Keratinocyte (primary cell): ENCODE measurements at regions not wholly inside any gene's neighbourhood (a gene's known extent, or its start where the extent isn't known, plus 50 kb on each side); places are given as distances from the start of the nearest gene placed in this dataset.
A peak's percentile ranks its signal among the peaks of the same experiment; 100 is the strongest.

ENCODE experiments used
- DNase-seq: peaks from one replicate; pipeline ENCODE4 v3.0.0-alpha.2; 2011; ENCODE audit warnings: low read depth, missing footprints, low spot score
- FAIRE-seq: peaks from 2 replicates; lab custom pipeline; 2011; peaks lifted over from hg19 to GRCh38; lab: Jason Lieb, UNC
- H2AFZ ChIP-seq: 2 replicates; pipeline ENCODE4 v1.6.0; 2012; ENCODE audit warnings: low read length, control low read depth, inconsistent platforms; ENCODE audit not compliant: control insufficient read depth
- H3K27ac ChIP-seq: 2 replicates; pipeline ENCODE4 v1.5.1; 2011; ENCODE audit warnings: low read length; ENCODE audit not compliant: control insufficient read depth, insufficient read depth
- H3K27me3 ChIP-seq: 3 replicates; pipeline ENCODE4 v1.6.0; 2011; ENCODE audit warnings: low read length; ENCODE audit not compliant: control insufficient read depth, insufficient read depth; ENCODE audit errors: extremely low read depth
- H3K36me3 ChIP-seq, 2 experiments: 2 replicates in 1 of 2; 3 replicates in 1 of 2; pipeline ENCODE4 v1.5.1; 2011; ENCODE audit warnings: low read length in 2 of 2, mild to moderate bottlenecking in 1 of 2; ENCODE audit not compliant: control insufficient read depth in 2 of 2, insufficient read depth in 2 of 2; ENCODE audit errors: extremely low read depth in 1 of 2
- H3K4me1 ChIP-seq: 3 replicates; pipeline ENCODE4 v1.5.1; 2011; ENCODE audit warnings: low read length; ENCODE audit not compliant: control insufficient read depth, insufficient read depth; ENCODE audit errors: extremely low read depth
- H3K4me2 ChIP-seq: 3 replicates; pipeline ENCODE4 v1.6.0; 2011; ENCODE audit warnings: low read depth, low read length; ENCODE audit not compliant: control insufficient read depth, insufficient read depth; ENCODE audit errors: extremely low read depth
- H3K4me3 ChIP-seq, 3 experiments: fragments of 200-600 bp in 1 of 3; sonication (generic) in 1 of 3; 2 replicates in 2 of 3; 3 replicates in 1 of 3; pipeline ENCODE4 v1.5.1; 2011 to 2016; ENCODE audit warnings: low read length in 3 of 3, mild to moderate bottlenecking in 3 of 3, control low read depth in 2 of 3, inconsistent platforms in 1 of 3, low read depth in 1 of 3, mixed read lengths in 1 of 3, mixed run types in 1 of 3, moderate library complexity in 1 of 3; ENCODE audit not compliant: control insufficient read depth in 2 of 3, insufficient read depth in 2 of 3; ENCODE audit errors: extremely low read depth in 1 of 3
- H3K79me2 ChIP-seq: 2 replicates; pipeline ENCODE4 v1.6.0; 2012; ENCODE audit warnings: low read length; ENCODE audit not compliant: control insufficient read depth, insufficient read depth
- H3K9ac ChIP-seq: 3 replicates; pipeline ENCODE4 v1.6.0; 2011; ENCODE audit warnings: low read length; ENCODE audit not compliant: control insufficient read depth, insufficient read depth; ENCODE audit errors: extremely low read depth
- H3K9me1 ChIP-seq: 3 replicates; pipeline ENCODE4 v1.6.0; 2011; ENCODE audit warnings: low read length; ENCODE audit not compliant: control insufficient read depth, insufficient read depth; ENCODE audit errors: extremely low read depth
- H3K9me3 ChIP-seq: 2 replicates; pipeline ENCODE4 v1.5.1; 2012; ENCODE audit warnings: low read depth, low read length; ENCODE audit not compliant: control insufficient read depth
- H4K20me1 ChIP-seq: 3 replicates; pipeline ENCODE4 v1.6.0; 2011; ENCODE audit warnings: low read length; ENCODE audit not compliant: control insufficient read depth, insufficient read depth; ENCODE audit errors: extremely low read depth
- EZH2 ChIP-seq: IDR thresholded peaks from one replicate; pipeline ENCODE4 v1.6.1; 2012; ENCODE audit warnings: inconsistent platforms, mild to moderate bottlenecking, low read length, moderate library complexity
- dilution Hi-C: fragments of 300-500 bp; cut with MboI; formaldehyde crosslinking; loops from one replicate; pipeline ENCODE4 v1.7.0; 2020; ENCODE audit warnings: low sequenced_read_pairs; ENCODE audit not compliant: extremely low pct_ligation_motif_present
- TF ChIP-seq, protein P1 (sequence below), 3 experiments: IDR thresholded peaks in 1 of 3; conservative IDR thresholded peaks in 1 of 3; optimal IDR thresholded peaks in 1 of 3; 2 replicates in 2 of 3; 3 replicates in 1 of 3; pipeline versions ENCODE3 to v1.5.1; 2011; ENCODE audit warnings: low read length in 3 of 3, mild to moderate bottlenecking in 3 of 3, moderate library complexity in 2 of 3, control low read depth in 1 of 3, inconsistent platforms in 1 of 3; ENCODE audit not compliant: insufficient read depth in 2 of 3; ENCODE audit errors: extremely low read depth in 1 of 3

DNA sequence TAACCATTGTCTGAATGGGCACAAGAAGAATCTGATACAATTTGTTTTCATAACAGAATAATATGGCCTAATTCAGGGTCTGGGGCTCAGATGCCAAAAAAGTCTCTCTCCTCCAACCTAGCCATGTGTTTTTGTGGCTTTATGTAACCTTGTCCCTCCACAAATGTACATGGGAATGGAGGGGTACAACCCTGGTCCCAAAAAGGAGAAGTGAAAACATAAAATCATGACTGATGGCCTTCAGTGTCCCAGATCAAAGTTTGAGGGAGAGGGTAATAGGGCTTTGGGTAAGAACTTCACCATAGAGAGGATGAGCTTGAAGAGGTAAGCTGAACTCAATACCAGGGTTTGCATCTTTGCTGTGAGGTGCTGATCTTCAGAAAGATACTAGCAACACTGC is 136.3 kb upstream of the BACH2 start:
- no peak for DNase-seq
- Histone ChIP-seq H3K4me3 (no peak overlapping the region), H3K27ac (no peak overlapping the region), H3K9me1 (no peaks in the 10 kb centered on the region), H3K36me3 (no peaks in the 10 kb centered on the region), H3K4me2 (no peak overlapping the region), H3K79me2 (no peaks in the 10 kb centered on the region), H2AFZ (no peak overlapping the region), H4K20me1 (no peaks in the 10 kb centered on the region), H3K9ac (no peak overlapping the region), H3K27me3 (no peaks in the 10 kb centered on the region), H3K9me3 (peaks cover 9% of the 10 kb centered on the region), H3K4me1 (peaks cover 8% of the 10 kb centered on the region)
- no peak for TF ChIP-seq EZH2
- TF ChIP-seq, protein P1, sequence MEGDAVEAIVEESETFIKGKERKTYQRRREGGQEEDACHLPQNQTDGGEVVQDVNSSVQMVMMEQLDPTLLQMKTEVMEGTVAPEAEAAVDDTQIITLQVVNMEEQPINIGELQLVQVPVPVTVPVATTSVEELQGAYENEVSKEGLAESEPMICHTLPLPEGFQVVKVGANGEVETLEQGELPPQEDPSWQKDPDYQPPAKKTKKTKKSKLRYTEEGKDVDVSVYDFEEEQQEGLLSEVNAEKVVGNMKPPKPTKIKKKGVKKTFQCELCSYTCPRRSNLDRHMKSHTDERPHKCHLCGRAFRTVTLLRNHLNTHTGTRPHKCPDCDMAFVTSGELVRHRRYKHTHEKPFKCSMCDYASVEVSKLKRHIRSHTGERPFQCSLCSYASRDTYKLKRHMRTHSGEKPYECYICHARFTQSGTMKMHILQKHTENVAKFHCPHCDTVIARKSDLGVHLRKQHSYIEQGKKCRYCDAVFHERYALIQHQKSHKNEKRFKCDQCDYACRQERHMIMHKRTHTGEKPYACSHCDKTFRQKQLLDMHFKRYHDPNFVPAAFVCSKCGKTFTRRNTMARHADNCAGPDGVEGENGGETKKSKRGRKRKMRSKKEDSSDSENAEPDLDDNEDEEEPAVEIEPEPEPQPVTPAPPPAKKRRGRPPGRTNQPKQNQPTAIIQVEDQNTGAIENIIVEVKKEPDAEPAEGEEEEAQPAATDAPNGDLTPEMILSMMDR (optimal IDR thresholded peaks at IDR 0.05 in 1 of 3, IDR thresholded peaks at IDR 0.05 in 1 of 3, conservative IDR thresholded peaks at IDR 0.05 in 1 of 3; ENCODE audit: extremely low read depth in 1 of 3, insufficient read depth in 2 of 3, low read length in 3 of 3): no peak
- FAIRE-seq: no peak
- dilution Hi-C loops: no loop called here

DNA sequence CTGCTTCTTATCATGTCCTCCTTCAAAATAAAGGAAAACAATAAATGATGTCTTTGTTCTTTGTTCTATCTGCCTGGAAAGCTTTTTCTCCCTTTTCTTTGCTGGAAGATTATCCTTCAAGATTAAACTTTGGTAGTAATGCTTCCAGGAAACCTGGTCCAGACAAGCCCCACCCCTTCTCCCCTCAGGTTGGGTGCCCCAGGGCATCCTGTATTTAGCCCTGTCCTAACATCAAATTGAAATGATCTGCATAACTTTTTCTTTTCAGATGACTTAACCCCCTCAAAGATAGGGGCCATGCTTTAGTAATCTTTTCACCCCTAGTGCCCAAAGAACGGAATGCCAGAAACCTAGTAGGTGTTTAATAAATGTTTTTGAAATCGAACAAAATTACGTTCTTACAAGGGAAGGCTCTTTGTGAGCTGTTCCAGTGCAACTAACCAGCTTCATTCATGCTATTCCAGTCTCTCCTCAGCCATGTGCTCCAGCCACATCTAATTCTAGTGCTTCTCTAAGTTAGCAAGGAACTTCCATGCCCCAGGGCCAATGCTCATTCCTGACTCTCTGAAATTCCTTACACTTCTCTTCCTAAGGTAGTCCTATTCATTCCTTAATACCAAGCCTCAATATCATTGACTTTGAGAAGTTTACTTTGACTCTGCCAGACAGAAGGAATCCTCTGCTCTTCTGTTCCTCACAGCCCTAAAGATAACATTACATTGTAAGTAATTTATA is 135.6 kb upstream of the BACH2 start:
- Histone ChIP-seq H3K9me3 (peaks cover 9% of the 10 kb centered on the region), H3K27ac (no peak overlapping the region), H3K27me3 (no peaks in the 10 kb centered on the region), H3K36me3 (no peaks in the 10 kb centered on the region), H3K9me1 (no peaks in the 10 kb centered on the region), H3K4me1 (peaks cover 8% of the 10 kb centered on the region), H3K79me2 (no peaks in the 10 kb centered on the region), H3K4me2 (no peak overlapping the region), H3K4me3 (no peak overlapping the region), H3K9ac (no peak overlapping the region), H2AFZ (no peak overlapping the region), H4K20me1 (no peaks in the 10 kb centered on the region)
- TF ChIP-seq, protein P1 (optimal IDR thresholded peaks at IDR 0.05 in 1 of 3, IDR thresholded peaks at IDR 0.05 in 1 of 3, conservative IDR thresholded peaks at IDR 0.05 in 1 of 3; ENCODE audit: extremely low read depth in 1 of 3, insufficient read depth in 2 of 3, low read length in 3 of 3): no peak
- no peak for TF ChIP-seq EZH2
- FAIRE-seq (peak; percentile 80), DNase-seq (no peak)
- dilution Hi-C loops: no loop called here
